ENCODE measurements at regions not wholly inside any gene's neighbourhood (a gene's known extent, or its start where the extent isn't known, plus 50 kb on each side); places are given as distances from the start of the nearest gene placed in this dataset.
"Not testable (repeated sequence)": the region's sequence is repeated elsewhere in the genome, so short reads cannot be mapped to it uniquely, and the experiment has no call there.

GRCh38 chr1:173388352-173388751 is 88.8 kb upstream of the PRDX6 start:
- Histone ChIP-seq H3K27me3 (ENCODE audit: low read depth, low read length) (no peaks in the 10 kb centered on the region), H3K9me3 (ENCODE audit: insufficient read depth, low read length) (no peaks in the 10 kb centered on the region), H3K4me2 (ENCODE audit: low read length) (no peak overlapping the region), H3K79me2 (ENCODE audit: low read length) (no peaks in the 10 kb centered on the region), H3K36me3 (replicated peaks; ENCODE audit: low read depth, low read length) (no peaks in the 10 kb centered on the region), H4K20me1 (ENCODE audit: insufficient read depth, low read length) (no peaks in the 10 kb centered on the region), H3K27ac (ENCODE audit: low read length) (no peak overlapping the region), H3K9ac (ENCODE audit: low read length) (no peak overlapping the region), H2AFZ (ENCODE audit: low read depth, low read length) (no peak overlapping the region), H3K4me3 (ENCODE audit: low read length) (no peak overlapping the region), H3K4me1 (ENCODE audit: low read length) (no peaks in the 10 kb centered on the region)
- no peak for TF ChIP-seq EZH2phosphoT487 (IDR thresholded peaks at IDR 0.05; ENCODE audit: low read depth)
- TF ChIP-seq, protein P1, sequence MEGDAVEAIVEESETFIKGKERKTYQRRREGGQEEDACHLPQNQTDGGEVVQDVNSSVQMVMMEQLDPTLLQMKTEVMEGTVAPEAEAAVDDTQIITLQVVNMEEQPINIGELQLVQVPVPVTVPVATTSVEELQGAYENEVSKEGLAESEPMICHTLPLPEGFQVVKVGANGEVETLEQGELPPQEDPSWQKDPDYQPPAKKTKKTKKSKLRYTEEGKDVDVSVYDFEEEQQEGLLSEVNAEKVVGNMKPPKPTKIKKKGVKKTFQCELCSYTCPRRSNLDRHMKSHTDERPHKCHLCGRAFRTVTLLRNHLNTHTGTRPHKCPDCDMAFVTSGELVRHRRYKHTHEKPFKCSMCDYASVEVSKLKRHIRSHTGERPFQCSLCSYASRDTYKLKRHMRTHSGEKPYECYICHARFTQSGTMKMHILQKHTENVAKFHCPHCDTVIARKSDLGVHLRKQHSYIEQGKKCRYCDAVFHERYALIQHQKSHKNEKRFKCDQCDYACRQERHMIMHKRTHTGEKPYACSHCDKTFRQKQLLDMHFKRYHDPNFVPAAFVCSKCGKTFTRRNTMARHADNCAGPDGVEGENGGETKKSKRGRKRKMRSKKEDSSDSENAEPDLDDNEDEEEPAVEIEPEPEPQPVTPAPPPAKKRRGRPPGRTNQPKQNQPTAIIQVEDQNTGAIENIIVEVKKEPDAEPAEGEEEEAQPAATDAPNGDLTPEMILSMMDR (IDR thresholded peaks at IDR 0.05; ENCODE audit: low read depth, low read length) = no peak

- TF ChIP-seq EZH2phosphoT487 (IDR thresholded peaks at IDR 0.05; ENCODE audit: low read depth) = no peak
- TF ChIP-seq, protein P1 (IDR thresholded peaks at IDR 0.05; ENCODE audit: low read depth, low read length) = no peak
- Histone ChIP-seq H3K4me3 (ENCODE audit: low read length) (no peak overlapping the region), H3K27me3 (ENCODE audit: low read depth, low read length) (no peaks in the 10 kb centered on the region), H3K9ac (ENCODE audit: low read length) (no peak overlapping the region), H2AFZ (ENCODE audit: low read depth, low read length) (no peak overlapping the region), H3K79me2 (ENCODE audit: low read length) (no peaks in the 10 kb centered on the region), H4K20me1 (ENCODE audit: insufficient read depth, low read length) (no peaks in the 10 kb centered on the region), H3K27ac (ENCODE audit: low read length) (no peak overlapping the region), H3K4me1 (ENCODE audit: low read length) (no peaks in the 10 kb centered on the region), H3K9me3 (ENCODE audit: insufficient read depth, low read length) (no peaks in the 10 kb centered on the region), H3K4me2 (ENCODE audit: low read length) (no peak overlapping the region), H3K36me3 (replicated peaks; ENCODE audit: low read depth, low read length) (no peaks in the 10 kb centered on the region)
These were observed 84.1 kb upstream of the PRDX6 start for GRCh38 chr1:173392895-173393658.

DNA sequence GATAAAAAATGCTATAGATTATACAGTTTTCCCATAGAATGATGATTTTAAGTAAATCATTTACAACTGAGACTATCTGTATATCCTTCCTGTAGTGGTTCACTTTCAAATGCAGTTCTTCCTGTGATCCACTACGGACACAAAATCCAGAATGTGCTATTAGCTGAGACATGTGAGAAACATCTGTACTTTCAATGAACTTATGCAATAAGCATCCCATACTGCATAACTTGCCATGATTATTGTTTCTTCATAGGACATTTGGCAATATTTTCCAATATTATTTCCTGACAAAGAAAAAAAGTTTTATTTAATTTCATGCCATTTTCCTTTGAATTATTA is 83.5 kb upstream of the PRDX6 start:
- no peaks in the 10 kb centered on the region for H3K27me3 ChIP-seq (ENCODE audit: low read depth, low read length)
- H3K9ac ChIP-seq (ENCODE audit: low read length) = no peak overlapping the region
- no peak overlapping the region for H3K4me3 ChIP-seq (ENCODE audit: low read length)
- H3K79me2 ChIP-seq (ENCODE audit: low read length) = no peaks in the 10 kb centered on the region
- no peaks in the 10 kb centered on the region for H3K9me3 ChIP-seq (ENCODE audit: insufficient read depth, low read length)
- H2AFZ ChIP-seq (ENCODE audit: low read depth, low read length) = no peak overlapping the region
- no peaks in the 10 kb centered on the region for H4K20me1 ChIP-seq (ENCODE audit: insufficient read depth, low read length)
- TF ChIP-seq, protein P1 (IDR thresholded peaks at IDR 0.05; ENCODE audit: low read depth, low read length) = no peak
- no peak for TF ChIP-seq EZH2phosphoT487 (IDR thresholded peaks at IDR 0.05; ENCODE audit: low read depth)
- no peaks in the 10 kb centered on the region for H3K4me1 ChIP-seq (ENCODE audit: low read length)
- no peak overlapping the region for H3K4me2 ChIP-seq (ENCODE audit: low read length)
- no peak overlapping the region for H3K27ac ChIP-seq (ENCODE audit: low read length)
- H3K36me3 ChIP-seq (replicated peaks; ENCODE audit: low read depth, low read length) = no peaks in the 10 kb centered on the region

DNA sequence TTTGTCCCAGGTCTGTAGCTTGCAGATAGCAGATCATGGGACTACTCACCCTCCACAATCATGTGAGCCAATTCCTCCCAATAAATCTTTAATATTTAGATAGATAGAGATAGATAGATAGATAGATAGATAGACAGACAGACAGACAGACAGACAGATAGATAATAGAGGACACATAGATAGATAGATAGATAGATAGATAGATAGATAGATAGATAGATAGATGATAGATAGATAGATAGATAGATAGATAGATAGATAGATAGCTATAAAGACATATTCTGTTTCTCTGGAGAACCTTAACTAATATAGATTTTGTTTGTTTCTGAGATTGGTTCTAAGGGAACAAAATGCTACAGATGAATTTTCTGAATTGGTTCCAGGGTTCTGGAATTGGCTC is 82.3 kb upstream of the PRDX6 start:
- not testable (repeated sequence) for H3K9me3 ChIP-seq (ENCODE audit: insufficient read depth, low read length); H4K20me1 ChIP-seq (ENCODE audit: insufficient read depth, low read length); H3K36me3 ChIP-seq (replicated peaks; ENCODE audit: low read depth, low read length); H3K4me3 ChIP-seq (ENCODE audit: low read length); H3K4me1 ChIP-seq (ENCODE audit: low read length); H2AFZ ChIP-seq (ENCODE audit: low read depth, low read length); H3K79me2 ChIP-seq (ENCODE audit: low read length); H3K27ac ChIP-seq (ENCODE audit: low read length); H3K9ac ChIP-seq (ENCODE audit: low read length); H3K4me2 ChIP-seq (ENCODE audit: low read length); H3K27me3 ChIP-seq (ENCODE audit: low read depth, low read length)
